Activated T-cell treated with anti-CD3 and anti-CD28 coated beads, Interleukin-2, amount 50 U/mL, for 24 hours (primary cell): ENCODE measurements at regions not wholly inside any gene's neighbourhood (a gene's known extent, or its start where the extent isn't known, plus 50 kb on each side); places are given as distances from the start of the nearest gene placed in this dataset.

Source experiments
- DNase-seq: peaks from one replicate; pipeline ENCODE4 v3.0.0-alpha.2; 2020
- H3K27ac Mint-ChIP-seq: 2 replicates; pipeline ENCODE4 v1.8.0; 2020; ENCODE audit warnings: mild to moderate bottlenecking, mixed read lengths
- H3K27me3 Mint-ChIP-seq: 2 replicates; pipeline ENCODE4 v1.8.0; 2020; ENCODE audit warnings: mixed read lengths
- H3K36me3 Mint-ChIP-seq: 2 replicates; pipeline ENCODE4 v1.8.0; 2020; ENCODE audit warnings: low read depth, mixed read lengths
- H3K4me1 Mint-ChIP-seq: 2 replicates; pipeline ENCODE4 v1.8.0; 2020; ENCODE audit warnings: low read depth, mixed read lengths
- H3K4me3 Mint-ChIP-seq: 2 replicates; pipeline ENCODE4 v1.8.0; 2020; ENCODE audit warnings: mild to moderate bottlenecking, moderate library complexity, mixed read lengths
- H3K9me3 Mint-ChIP-seq: 2 replicates; pipeline ENCODE4 v1.8.0; 2020; ENCODE audit warnings: mixed read lengths

GRCh38 chr11:113533425-113533698 lies 58.2 kb upstream of the DRD2 start:
- Mint-ChIP-seq H3K9me3 (no peaks in the 10 kb centered on the region), H3K27ac (no peak overlapping the region), H3K27me3 (peaks cover 46% of the 10 kb centered on the region), H3K36me3 (no peaks in the 10 kb centered on the region), H3K4me3 (no peak overlapping the region), H3K4me1 (no peaks in the 10 kb centered on the region)
- DNase-seq: no peak

- no peaks in the 10 kb centered on the region for H3K36me3 Mint-ChIP-seq
- H3K4me1 Mint-ChIP-seq: no peaks in the 10 kb centered on the region
- H3K27me3 Mint-ChIP-seq: peaks cover 46% of the 10 kb centered on the region
- no peak overlapping the region for H3K27ac Mint-ChIP-seq
- H3K9me3 Mint-ChIP-seq: no peaks in the 10 kb centered on the region
- DNase-seq: peak; percentile 67
- H3K4me3 Mint-ChIP-seq: no peak overlapping the region
Measured at GRCh38 chr11:113532697-113533424, 57.7 kb upstream of the DRD2 start.

DNA sequence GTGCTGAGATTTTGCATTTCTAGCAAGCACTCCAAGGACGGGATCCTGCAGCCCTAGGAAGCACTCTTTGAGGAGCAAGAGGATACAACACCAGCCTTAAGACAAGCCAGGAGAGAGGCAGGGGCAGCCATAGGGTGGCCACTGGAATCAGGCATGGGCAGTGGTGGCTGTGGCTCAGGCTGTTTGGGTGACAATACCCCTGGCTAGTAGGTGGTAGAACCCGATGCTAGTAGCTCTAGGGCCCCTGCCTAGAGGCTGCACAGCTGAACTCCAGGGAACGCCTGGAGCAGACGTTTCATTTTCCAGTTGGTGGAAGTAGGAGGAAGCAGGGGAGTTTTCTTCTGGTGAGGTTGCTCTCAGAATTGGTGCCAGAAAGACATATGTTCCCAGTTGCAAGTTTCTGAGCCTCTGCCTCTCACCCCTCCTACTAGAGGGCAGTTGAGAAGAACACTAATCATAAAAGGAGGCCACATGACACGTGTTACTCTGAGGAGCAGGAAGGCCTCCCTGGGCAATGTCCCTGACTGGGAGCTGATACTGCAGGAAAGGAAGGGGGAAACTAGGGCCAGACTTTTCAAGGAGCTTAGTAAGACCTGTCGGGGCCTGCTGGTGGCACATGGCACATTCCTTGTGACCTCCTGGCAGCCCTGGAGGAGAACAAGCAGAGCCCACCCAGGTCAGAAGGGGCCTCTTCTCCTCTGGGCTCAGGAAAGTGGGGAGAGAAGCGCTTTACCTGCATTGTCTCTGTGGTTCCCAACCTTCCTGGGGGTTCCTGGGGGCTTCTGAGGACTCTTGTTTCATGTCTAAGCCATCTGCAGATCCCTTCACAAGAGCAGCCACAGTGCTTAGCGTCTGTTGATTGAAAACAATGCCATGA lies 56.6 kb upstream of the DRD2 start:
- no peaks in the 10 kb centered on the region for H3K9me3 Mint-ChIP-seq
- no peaks in the 10 kb centered on the region for H3K36me3 Mint-ChIP-seq
- H3K27ac Mint-ChIP-seq: no peak overlapping the region
- no peak for DNase-seq
- H3K4me3 Mint-ChIP-seq: no peak overlapping the region
- no peaks in the 10 kb centered on the region for H3K4me1 Mint-ChIP-seq
- peaks cover 46% of the 10 kb centered on the region for H3K27me3 Mint-ChIP-seq

GRCh38 chr11:113531083-113531482 lies 55.9 kb upstream of the DRD2 start:
- Mint-ChIP-seq H3K27me3 (peaks cover 43% of the 10 kb centered on the region), H3K4me1 (no peaks in the 10 kb centered on the region), H3K4me3 (no peak overlapping the region), H3K27ac (no peak overlapping the region), H3K36me3 (no peaks in the 10 kb centered on the region), H3K9me3 (no peaks in the 10 kb centered on the region)
- DNase-seq: no peak

- DNase-seq: no peak
- Mint-ChIP-seq H3K36me3 (no peaks in the 10 kb centered on the region), H3K9me3 (no peaks in the 10 kb centered on the region)
Measured at GRCh38 chr11:113529606-113530005, 54.4 kb upstream of the DRD2 start.

DNA sequence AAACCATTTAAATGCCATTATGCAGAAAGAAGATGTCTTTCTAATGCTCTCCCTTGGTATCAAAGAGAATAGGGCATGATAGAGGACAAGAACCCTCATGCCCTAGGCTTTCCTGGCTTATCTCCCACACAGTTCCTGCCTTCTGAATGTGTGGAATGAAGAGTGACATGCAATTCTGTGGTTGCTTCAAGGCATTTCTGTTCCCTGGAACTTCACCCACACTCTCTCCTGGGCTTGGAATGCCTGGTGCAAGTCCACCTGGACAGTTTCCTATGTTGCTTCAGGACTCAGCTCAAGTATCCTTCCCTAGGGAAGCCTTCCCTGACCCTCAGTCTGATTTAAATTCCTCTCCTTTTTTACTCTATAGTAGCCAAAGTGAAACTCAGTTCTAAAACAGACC lies 53.8 kb upstream of the DRD2 start:
- H3K27ac Mint-ChIP-seq: no peak overlapping the region
- no peaks in the 10 kb centered on the region for H3K4me1 Mint-ChIP-seq
- no peaks in the 10 kb centered on the region for H3K9me3 Mint-ChIP-seq
- H3K36me3 Mint-ChIP-seq: no peaks in the 10 kb centered on the region
- H3K4me3 Mint-ChIP-seq: no peak overlapping the region
- no peak for DNase-seq
- peaks cover 32% of the 10 kb centered on the region for H3K27me3 Mint-ChIP-seq

More at GRCh38 chr11:113529606-113530005, 54.4 kb upstream of the DRD2 start:
- Mint-ChIP-seq H3K27ac (no peak overlapping the region), H3K4me1 (no peaks in the 10 kb centered on the region), H3K27me3 (peaks cover 36% of the 10 kb centered on the region), H3K4me3 (no peak overlapping the region)

- Mint-ChIP-seq H3K4me1 (no peaks in the 10 kb centered on the region), H3K27ac (no peak overlapping the region), H3K9me3 (no peaks in the 10 kb centered on the region), H3K4me3 (no peak overlapping the region), H3K27me3 (peaks cover 26% of the 10 kb centered on the region), H3K36me3 (no peaks in the 10 kb centered on the region)
- no peak for DNase-seq
Measured at GRCh38 chr11:113526521-113526920, 51.3 kb upstream of the DRD2 start.
